ENCODE measurements at regions not wholly inside any gene's neighbourhood (a gene's known extent, or its start where the extent isn't known, plus 50 kb on each side); places are given as distances from the start of the nearest gene placed in this dataset.

- no peak for DNase-seq
Observed at GRCh38 chr6:90967471-90967870, 380.6 kb upstream of the MAP3K7 start.

- no peak for DNase-seq
Observed at GRCh38 chr6:90960324-90960723, 373.5 kb upstream of the MAP3K7 start.

GRCh38 chr6:90955246-90955645 lies 368.4 kb upstream of the MAP3K7 start:
- no peak for DNase-seq

GRCh38 chr6:90953405-90954161 lies 366.7 kb upstream of the MAP3K7 start:
- no peak for DNase-seq

- no peak for DNase-seq
Observed at GRCh38 chr6:90952176-90952575, 365.3 kb upstream of the MAP3K7 start.

- DNase-seq: no peak
Observed at GRCh38 chr6:90948540-90948939, 361.7 kb upstream of the MAP3K7 start.

GRCh38 chr6:90947184-90948064 lies 360.6 kb upstream of the MAP3K7 start:
- no peak for DNase-seq

- DNase-seq: no peak
Observed at GRCh38 chr6:90941885-90942284, 355.0 kb upstream of the MAP3K7 start.

- DNase-seq: peak; percentile 23
Observed at GRCh38 chr6:90940812-90941481, 354.1 kb upstream of the MAP3K7 start.

GRCh38 chr6:90939906-90940305 lies 353.0 kb upstream of the MAP3K7 start:
- DNase-seq: no peak

- DNase-seq: no peak
Observed at GRCh38 chr6:90938122-90938521, 351.2 kb upstream of the MAP3K7 start.

- DNase-seq: no peak
Observed at GRCh38 chr6:90936286-90936685, 349.4 kb upstream of the MAP3K7 start.

GRCh38 chr6:90934966-90935365 lies 348.1 kb upstream of the MAP3K7 start:
- DNase-seq: no peak

- no peak for DNase-seq
Observed at GRCh38 chr6:90934081-90934480, 347.2 kb upstream of the MAP3K7 start.

GRCh38 chr6:90932351-90932750 lies 345.5 kb upstream of the MAP3K7 start:
- DNase-seq: no peak

- no peak for DNase-seq
Observed at GRCh38 chr6:90928051-90928450, 341.2 kb upstream of the MAP3K7 start.

GRCh38 chr6:90925726-90926125 lies 338.9 kb upstream of the MAP3K7 start:
- DNase-seq: no peak

- DNase-seq: no peak
Observed at GRCh38 chr6:90922325-90922724, 335.5 kb upstream of the MAP3K7 start.

GRCh38 chr6:90918361-90918760 lies 331.5 kb upstream of the MAP3K7 start:
- DNase-seq: no peak

- DNase-seq: no peak
Observed at GRCh38 chr6:90917376-90917775, 330.5 kb upstream of the MAP3K7 start.

- DNase-seq: no peak
Observed at GRCh38 chr6:90916968-90917367, 330.1 kb upstream of the MAP3K7 start.

- DNase-seq: no peak
Observed at GRCh38 chr6:90915224-90915915, 328.5 kb upstream of the MAP3K7 start.

Data from renal pelvis (tissue), 1 donor.